ENCODE measurements at regions not wholly inside any gene's neighbourhood (a gene's known extent, or its start where the extent isn't known, plus 50 kb on each side); places are given as distances from the start of the nearest gene placed in this dataset.

GRCh38 chr6:86728976-86729375 is 208.4 kb upstream of the HTR1E start:
- intact Hi-C loops (cut with DNase I), result no loop called here
- no peaks in the 10 kb centered on the region for H3K36me3 ChIP-seq
- TF ChIP-seq, protein P1, sequence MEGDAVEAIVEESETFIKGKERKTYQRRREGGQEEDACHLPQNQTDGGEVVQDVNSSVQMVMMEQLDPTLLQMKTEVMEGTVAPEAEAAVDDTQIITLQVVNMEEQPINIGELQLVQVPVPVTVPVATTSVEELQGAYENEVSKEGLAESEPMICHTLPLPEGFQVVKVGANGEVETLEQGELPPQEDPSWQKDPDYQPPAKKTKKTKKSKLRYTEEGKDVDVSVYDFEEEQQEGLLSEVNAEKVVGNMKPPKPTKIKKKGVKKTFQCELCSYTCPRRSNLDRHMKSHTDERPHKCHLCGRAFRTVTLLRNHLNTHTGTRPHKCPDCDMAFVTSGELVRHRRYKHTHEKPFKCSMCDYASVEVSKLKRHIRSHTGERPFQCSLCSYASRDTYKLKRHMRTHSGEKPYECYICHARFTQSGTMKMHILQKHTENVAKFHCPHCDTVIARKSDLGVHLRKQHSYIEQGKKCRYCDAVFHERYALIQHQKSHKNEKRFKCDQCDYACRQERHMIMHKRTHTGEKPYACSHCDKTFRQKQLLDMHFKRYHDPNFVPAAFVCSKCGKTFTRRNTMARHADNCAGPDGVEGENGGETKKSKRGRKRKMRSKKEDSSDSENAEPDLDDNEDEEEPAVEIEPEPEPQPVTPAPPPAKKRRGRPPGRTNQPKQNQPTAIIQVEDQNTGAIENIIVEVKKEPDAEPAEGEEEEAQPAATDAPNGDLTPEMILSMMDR (IDR thresholded peaks at IDR 0.05), result no peak
- no peak for TF ChIP-seq POLR2A (IDR thresholded peaks at IDR 0.05)
- no peaks in the 10 kb centered on the region for H3K27me3 ChIP-seq
- H3K27ac ChIP-seq, result no peak overlapping the region
- peaks cover 0 to 29% (median 5%) of the 10 kb centered on the region in 12 donors for H3K9me3 ChIP-seq
- WGBS, 4 donors, result 57 to 81% (median 72%) methylated on average over 2 of the region's 2 CpGs
- no peak for DNase-seq
- no peaks in the 10 kb centered on the region for H3K4me1 ChIP-seq
- no peak for ATAC-seq
- H3K4me3 ChIP-seq, result no peak overlapping the region

GRCh38 chr6:86724695-86725094 is 212.6 kb upstream of the HTR1E start:
- peak in 1 of 4 donors; percentile 68 for ATAC-seq
- H3K27me3 ChIP-seq, result no peaks in the 10 kb centered on the region
- intact Hi-C loops (cut with DNase I), result no loop called here
- 47 to 65% (median 50%) methylated on average over 4 of the region's 4 CpGs for WGBS, 4 donors
- peaks cover 0 to 14% (median 4%) of the 10 kb centered on the region in 12 donors for H3K9me3 ChIP-seq
- no peaks in the 10 kb centered on the region for H3K4me1 ChIP-seq
- peak in 1 of 5 donors; percentile 23 for DNase-seq
- H3K36me3 ChIP-seq, result no peaks in the 10 kb centered on the region
- no peak overlapping the region for H3K4me3 ChIP-seq
- no peak for TF ChIP-seq POLR2A (IDR thresholded peaks at IDR 0.05)
- TF ChIP-seq, protein P1 (IDR thresholded peaks at IDR 0.05), result no peak
- H3K27ac ChIP-seq, result no peak overlapping the region

- no peaks in the 10 kb centered on the region for H3K4me1 ChIP-seq
- H3K9me3 ChIP-seq, result peaks cover 0 to 14% (median 4%) of the 10 kb centered on the region in 12 donors
- H3K36me3 ChIP-seq, result no peaks in the 10 kb centered on the region
- ATAC-seq, result no peak
- DNase-seq, result no peak
- no peak overlapping the region for H3K27ac ChIP-seq
- no peaks in the 10 kb centered on the region for H3K27me3 ChIP-seq
- TF ChIP-seq, protein P1 (IDR thresholded peaks at IDR 0.05), result no peak
- TF ChIP-seq POLR2A (IDR thresholded peaks at IDR 0.05), result no peak
- H3K4me3 ChIP-seq, result no peak overlapping the region
- WGBS, 4 donors, result 28 to 37% (median 30%) methylated on average over 4 of the region's 4 CpGs
- intact Hi-C loops (cut with DNase I), result no loop called here
Measured at GRCh38 chr6:86723729-86724128, 213.6 kb upstream of the HTR1E start.

- intact Hi-C loops (cut with DNase I), result no loop called here
- TF ChIP-seq, protein P1 (IDR thresholded peaks at IDR 0.05), result no peak
- no peak for TF ChIP-seq POLR2A (IDR thresholded peaks at IDR 0.05)
- Histone ChIP-seq H3K36me3 (no peaks in the 10 kb centered on the region), H3K9me3 (peaks cover 0 to 14% (median 4%) of the 10 kb centered on the region in 12 donors), H3K27me3 (no peaks in the 10 kb centered on the region), H3K4me3 (no peak overlapping the region), H3K27ac (no peak overlapping the region), H3K4me1 (no peaks in the 10 kb centered on the region)
- ATAC-seq, result no peak
- WGBS, 4 donors, result 51 to 53% (median 52%) methylated on average over 3 of the region's 3 CpGs
- no peak for DNase-seq
Measured at GRCh38 chr6:86723151-86723550, 214.2 kb upstream of the HTR1E start.
